GM10266 (cell line): ENCODE measurements at regions not wholly inside any gene's neighbourhood (a gene's known extent, or its start where the extent isn't known, plus 50 kb on each side); places are given as distances from the start of the nearest gene placed in this dataset.

ENCODE experiments used
- DNase-seq: peaks from one replicate; pipeline ENCODE4 v3.0.0; 2012; ENCODE audit errors: extremely low spot score
- TF ChIP-seq, protein P1 (sequence below): IDR thresholded peaks from 2 replicates; pipeline ENCODE4 v1.5.1; 2012; ENCODE audit warnings: mild to moderate bottlenecking, low read depth; ENCODE audit not compliant: control insufficient read depth, insufficient read depth; ENCODE audit errors: missing control alignments

DNA sequence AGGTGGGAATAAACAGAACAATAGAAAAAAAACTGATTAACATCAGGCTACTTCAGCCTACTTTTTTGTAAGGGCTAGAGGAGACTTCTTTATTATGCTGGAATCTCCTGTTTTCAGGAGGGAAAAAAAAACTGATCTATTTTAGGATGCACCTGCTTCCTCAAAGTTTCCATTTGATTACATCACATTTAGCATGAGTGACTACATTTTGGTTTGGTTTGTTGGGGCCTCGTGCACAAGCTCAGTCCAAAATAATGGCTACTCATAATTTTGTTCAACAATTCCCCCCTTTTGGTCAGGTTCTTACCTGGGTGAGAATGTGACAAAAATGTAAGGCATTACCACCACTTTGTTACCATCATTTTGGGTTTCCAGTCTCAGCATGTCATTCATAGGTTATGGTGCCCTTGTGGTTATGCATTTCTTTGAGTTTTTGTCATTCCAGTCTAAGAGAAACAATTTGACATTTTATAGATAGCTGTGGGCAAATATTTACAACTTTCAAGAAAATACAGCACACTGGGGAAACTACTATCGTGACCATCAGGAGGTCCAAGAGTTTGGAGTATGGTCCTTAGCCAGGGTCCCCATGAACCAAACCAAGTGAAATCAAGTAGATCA is 93.6 kb upstream of the ATP11B start:
- TF ChIP-seq, protein P1, sequence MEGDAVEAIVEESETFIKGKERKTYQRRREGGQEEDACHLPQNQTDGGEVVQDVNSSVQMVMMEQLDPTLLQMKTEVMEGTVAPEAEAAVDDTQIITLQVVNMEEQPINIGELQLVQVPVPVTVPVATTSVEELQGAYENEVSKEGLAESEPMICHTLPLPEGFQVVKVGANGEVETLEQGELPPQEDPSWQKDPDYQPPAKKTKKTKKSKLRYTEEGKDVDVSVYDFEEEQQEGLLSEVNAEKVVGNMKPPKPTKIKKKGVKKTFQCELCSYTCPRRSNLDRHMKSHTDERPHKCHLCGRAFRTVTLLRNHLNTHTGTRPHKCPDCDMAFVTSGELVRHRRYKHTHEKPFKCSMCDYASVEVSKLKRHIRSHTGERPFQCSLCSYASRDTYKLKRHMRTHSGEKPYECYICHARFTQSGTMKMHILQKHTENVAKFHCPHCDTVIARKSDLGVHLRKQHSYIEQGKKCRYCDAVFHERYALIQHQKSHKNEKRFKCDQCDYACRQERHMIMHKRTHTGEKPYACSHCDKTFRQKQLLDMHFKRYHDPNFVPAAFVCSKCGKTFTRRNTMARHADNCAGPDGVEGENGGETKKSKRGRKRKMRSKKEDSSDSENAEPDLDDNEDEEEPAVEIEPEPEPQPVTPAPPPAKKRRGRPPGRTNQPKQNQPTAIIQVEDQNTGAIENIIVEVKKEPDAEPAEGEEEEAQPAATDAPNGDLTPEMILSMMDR = no peak

DNA sequence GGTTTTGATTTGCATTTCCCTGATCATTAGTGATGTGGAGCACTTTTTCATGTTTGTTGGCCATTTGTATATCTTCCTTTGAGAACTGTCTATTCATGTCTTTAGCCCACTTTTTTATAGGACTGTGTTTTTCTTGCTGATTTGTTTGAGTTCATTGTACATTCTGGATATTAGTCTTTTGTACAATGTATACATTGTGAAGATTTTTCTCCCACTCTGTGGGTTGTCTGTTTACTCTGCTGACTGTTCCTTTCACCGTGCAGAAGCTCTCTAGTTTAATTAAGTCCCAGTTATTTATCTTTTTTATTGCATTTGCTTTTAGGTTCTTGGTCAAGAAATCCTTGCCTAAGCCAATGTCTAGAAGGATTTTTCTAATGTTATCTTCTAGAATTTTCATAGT is 91.1 kb upstream of the ATP11B start:
- DNase-seq = no peak
- TF ChIP-seq, protein P1 = no peak

More for the DNA sequence above, 93.6 kb upstream of the ATP11B start:
- DNase-seq = no peak

DNA sequence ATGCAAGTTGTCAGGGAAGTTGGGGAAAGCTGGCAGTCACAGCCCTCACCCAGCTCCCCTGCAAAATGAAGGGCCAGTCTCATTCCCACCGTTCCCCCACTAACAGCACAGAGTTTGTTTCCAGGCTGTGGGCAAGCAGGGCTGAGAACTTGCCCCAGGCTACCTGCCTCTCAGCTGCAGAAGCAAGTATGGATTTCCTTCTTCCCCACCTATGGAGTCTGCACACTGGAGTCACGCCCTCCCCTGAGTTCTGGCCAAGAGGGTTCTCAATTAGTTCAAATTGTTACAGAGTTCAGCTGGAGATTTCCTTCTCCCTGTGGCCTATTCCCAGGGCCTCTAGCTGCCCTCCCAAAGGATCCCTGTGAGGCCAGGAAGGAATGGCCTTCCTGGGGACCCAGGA is 90.1 kb upstream of the ATP11B start:
- TF ChIP-seq, protein P1 = no peak
- no peak for DNase-seq

DNA sequence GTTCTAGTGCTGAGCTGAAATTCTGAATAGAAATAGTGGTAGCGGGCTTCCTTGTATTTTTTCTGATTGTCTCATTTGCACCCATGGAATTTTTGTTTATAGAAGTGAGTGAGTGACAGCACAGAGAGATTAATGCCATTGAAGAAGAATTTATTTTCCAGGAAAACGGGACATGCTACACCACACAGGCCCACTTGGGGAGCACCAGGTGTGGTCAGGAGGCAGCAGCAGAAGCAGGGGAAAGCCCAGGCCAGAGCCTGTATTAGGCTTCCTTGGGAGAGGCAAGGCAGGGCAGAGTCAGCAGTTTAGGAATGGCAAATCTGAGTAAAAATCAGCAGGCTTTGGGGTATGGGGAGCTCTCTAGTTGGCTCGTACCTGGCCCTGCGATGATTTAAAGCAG is 88.4 kb upstream of the ATP11B start:
- no peak for DNase-seq
- TF ChIP-seq, protein P1 = no peak

DNA sequence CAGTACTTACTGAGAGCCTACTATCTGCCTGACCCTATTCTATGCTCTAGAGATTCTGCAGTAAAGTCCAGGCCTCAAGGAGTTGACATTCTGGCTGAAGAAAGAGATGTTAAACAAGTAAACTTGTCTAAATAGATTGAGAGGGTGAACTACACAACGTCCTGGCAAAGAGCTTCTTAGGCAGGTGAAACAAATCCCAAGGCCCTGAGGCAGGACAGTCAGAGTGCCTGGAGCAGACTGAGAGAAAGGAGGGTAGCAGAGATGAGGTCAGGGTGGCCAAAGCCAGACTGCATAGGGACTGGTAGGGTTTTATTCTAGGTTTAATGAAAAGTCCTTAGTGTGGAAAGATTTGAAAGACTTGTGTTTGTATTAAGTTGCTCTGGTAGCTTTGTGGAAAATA is 84.5 kb upstream of the ATP11B start:
- TF ChIP-seq, protein P1 = no peak
- no peak for DNase-seq

DNA sequence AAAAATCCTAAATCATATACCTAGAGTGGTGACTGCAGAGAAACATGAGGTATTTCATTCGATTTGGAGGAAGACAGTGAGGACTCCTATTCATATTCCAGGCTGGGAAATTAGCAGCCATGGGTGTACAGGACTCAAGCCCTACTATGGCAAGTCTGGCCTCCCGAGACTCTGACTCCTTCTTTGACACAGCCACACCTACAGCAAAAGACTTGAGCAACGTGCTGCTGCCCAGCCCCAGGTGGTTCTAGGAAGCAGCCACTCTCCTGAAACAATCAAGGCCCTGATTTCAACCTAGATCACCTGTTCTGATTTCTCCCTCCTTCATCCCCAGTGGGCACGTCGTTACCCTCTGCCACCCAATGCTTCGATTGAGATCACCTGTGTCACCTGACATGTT is 84.0 kb upstream of the ATP11B start:
- no peak for DNase-seq
- TF ChIP-seq, protein P1 = no peak

DNA sequence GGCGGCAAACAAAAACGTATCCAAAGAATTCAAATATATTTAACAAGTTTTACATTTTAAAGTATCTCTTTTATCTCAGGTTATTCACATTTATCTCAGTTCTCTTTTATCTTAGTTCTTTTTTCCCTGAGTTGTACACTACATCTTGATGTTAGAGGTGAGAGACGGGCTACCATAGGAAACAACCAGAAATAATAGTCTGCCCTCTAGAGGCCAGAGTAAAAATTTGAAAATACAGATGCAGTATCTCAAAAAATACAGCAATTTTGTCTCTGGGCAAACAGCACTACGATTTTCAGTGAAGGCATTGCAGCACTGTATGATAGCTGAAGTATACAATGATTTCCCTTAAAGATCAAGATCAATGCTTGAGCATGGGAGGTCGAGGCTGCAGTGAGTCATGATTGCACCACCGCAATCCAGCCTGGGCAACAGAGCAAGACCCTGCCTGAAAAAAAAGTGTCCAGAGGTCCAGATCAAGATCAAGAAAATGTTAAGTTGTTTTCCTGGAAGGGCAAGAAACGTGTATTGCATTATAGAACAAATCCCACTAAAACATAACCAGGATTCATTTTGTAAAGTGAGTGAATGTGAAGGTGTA is 82.6 kb upstream of the ATP11B start:
- TF ChIP-seq, protein P1 = peak; percentile 69
- peak; percentile 56 for DNase-seq
